SIG-M5 (cell line): ENCODE measurements at regions not wholly inside any gene's neighbourhood (a gene's known extent, or its start where the extent isn't known, plus 50 kb on each side); places are given as distances from the start of the nearest gene placed in this dataset.
"Not testable (repeated sequence)": the region's sequence is repeated elsewhere in the genome, so short reads cannot be mapped to it uniquely, and the experiment has no call there.

Experiments used
- DNase-seq: peaks from one replicate; lab custom pipeline; 2025; lab: John Stamatoyannopoulos, UW

GRCh38 chr3:98644168-98644567 is 50.8 kb upstream of the CPOX start:
- DNase-seq, result no peak

DNA sequence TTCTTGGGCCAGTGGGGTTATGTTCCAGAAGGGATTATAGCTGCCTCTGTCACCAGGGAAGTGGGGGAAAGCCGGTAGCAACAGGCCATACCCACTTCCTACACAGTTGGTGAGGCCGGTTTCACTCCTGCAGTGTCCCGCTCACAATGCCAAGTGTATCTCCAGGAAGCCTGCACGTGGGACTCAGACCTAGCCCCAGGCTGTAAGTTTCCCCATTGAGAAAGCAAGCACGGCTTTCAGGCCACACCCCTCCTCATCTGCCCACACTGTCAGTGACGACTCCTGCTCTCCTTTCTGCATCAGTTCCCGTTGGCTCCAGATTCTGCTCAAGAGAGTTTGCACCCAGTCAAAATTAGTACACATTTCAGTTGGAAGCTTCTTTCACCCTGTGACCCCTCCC is 51.6 kb upstream of the CPOX start:
- DNase-seq, result no peak

DNA sequence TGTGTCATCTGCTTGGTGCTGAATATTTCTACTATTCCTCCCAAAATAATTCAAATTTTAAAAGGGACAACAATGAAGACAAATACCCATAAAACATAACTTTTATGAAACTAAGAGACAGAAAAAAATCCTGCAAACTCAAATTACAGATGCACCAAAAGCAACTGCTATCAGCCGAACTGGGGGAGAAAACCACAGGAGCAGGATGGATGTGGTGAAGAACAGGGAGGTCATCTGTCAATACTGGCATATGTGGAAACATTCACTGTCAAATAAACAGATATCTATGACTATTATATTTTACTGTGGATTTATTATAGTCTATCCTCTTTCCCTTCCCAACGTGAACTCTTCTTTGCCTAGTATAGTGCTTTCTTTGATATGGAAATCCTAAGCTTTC is 53.3 kb upstream of the CPOX start:
- DNase-seq, result no peak

DNA sequence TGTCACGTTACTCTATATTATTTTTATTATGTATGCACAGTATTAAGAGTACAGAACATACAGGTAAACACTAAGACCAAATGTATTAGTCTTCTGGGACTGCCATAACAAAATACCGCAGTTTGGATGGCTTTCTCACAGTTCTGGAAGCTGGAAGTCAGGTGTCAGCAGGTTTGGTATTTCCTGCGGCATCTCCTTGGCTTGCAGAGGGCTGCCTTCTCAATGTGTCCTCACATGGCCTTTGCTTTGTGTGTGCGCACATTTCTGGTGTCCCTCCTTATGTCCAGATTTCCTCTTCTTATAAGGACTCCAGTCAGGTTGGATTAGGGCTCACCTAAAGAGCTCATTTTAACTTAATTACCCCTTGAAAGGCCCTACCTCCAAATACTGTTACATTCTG is 53.8 kb upstream of the CPOX start:
- DNase-seq, result no peak

- peak; percentile 33 for DNase-seq
Observed at GRCh38 chr3:98650971-98651779, 57.8 kb upstream of the CPOX start.

GRCh38 chr3:98651780-98652077 is 58.3 kb upstream of the CPOX start:
- no peak for DNase-seq

GRCh38 chr3:98655666-98656065 is 62.3 kb upstream of the CPOX start:
- no peak for DNase-seq

- no peak for DNase-seq
Observed at GRCh38 chr3:98657457-98657856, 64.0 kb upstream of the CPOX start.

- DNase-seq, result no peak
Observed at GRCh38 chr3:98662699-98663098, 69.3 kb upstream of the CPOX start.

DNA sequence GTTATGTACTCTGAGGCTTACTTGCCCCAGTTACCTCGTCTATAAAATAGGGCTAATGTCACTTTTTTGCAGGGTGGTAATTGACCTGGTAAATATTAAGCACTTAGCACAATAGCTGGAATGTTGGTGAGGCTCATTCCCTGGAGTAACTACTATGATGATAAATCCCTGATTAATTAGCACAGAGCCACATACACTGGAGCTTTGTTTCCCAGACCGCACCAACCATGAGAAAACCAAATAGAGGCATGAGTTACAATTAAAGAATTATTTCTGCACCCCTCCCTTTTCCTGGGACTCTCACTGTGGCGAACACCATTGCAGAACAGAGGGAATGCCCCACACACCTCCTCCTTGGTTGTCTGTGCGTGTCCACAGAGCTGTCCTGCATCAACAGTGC is 76.6 kb upstream of the CPOX start:
- no peak for DNase-seq

GRCh38 chr3:98679986-98680385 is 83.2 kb upstream of the ST3GAL6 start:
- DNase-seq, result no peak

DNA sequence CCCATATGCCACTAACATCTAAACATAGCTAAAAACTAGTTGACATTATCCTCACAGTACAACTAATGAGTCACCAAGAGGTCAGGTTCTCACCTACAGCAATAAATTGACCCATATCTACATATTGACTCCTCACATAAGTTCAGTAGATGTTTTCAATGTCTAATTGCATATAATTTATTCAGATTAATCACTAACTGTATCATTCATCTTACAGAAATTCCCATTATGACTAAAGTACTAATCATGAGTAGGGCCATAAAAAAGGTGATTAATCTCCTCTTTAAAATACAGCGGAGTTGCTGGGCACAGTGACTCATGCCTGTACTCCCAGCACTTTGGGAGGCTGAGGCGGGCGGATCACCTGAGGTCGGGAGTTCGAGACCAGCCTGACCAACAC is 82.4 kb upstream of the ST3GAL6 start:
- no peak for DNase-seq

DNA sequence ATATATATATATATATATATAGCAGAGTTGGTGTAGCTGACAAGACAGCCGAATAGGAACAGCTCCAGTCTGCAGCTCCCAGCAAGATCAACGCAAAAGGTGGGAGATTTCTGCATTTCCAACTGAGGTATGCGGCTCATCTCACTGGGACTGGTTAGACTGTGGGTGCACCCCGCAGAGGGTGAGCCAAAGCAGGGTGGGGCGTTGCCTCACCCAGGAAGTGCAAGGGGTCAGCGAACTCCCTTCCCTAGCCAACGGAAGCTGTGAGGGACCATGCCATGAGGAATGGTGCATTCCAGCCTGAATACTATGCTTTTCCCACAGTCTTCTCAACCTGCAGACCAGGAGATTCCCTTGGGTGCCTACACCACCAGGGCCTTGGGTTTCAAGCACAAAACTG is 81.7 kb upstream of the ST3GAL6 start:
- no peak for DNase-seq

DNA sequence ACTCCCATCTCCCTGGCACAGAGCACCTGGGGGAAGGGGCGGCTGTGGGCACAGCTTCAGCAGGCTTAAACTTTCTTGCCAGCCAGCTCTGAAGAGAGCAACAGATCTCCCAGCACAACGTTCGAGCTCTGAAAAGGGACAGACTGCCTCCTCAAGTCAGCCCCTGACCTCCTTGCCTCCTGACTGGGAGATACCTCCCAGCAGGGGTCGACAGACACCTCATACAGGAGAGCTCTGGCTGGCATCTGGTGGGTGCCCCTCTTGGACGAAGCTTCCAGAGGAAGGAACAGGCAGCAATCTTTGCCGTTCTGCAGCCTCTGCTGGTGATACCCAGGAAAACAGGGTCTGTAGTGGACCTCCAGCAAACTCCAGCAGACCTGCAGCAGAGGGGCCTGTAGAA is 80.7 kb upstream of the ST3GAL6 start:
- DNase-seq, result not testable (repeated sequence)

DNA sequence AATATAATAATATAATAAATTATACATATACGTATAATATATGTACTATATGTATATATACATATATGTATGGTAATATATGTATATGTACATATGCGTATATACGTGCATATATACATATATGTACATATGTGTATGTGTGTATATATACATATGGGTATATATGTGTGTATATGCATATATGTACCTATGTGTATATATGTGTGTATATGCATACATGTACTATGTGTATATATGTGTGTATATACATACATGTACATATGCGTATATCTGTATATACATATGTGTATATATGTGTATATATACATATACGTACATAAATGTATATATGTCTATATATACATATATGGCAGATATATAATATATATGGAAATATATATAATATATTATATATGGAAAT is 74.8 kb upstream of the ST3GAL6 start:
- DNase-seq, result no peak

GRCh38 chr3:98690876-98691275 is 72.3 kb upstream of the ST3GAL6 start:
- DNase-seq, result no peak

DNA sequence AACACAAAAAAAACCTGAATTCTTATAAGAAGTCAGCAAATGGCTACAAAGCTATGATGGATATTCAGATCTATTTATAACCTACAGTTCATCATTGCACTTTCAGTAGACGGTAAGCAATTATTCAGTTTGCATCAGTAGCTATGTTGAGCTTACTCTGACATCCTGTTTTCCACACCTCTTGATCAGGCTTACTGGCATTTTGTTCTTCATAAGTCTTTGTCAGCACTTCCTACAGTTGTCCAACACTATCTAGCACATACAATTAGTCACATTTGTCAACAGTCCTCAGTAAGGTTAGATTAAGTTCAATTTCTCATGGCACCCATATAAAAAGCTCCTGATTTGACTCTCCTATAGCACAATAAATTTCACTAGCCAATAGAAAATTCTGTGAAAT is 71.2 kb upstream of the ST3GAL6 start:
- no peak for DNase-seq

- no peak for DNase-seq
Observed at GRCh38 chr3:98692787-98693473, 70.2 kb upstream of the ST3GAL6 start.

- DNase-seq, result no peak
Observed at GRCh38 chr3:98695796-98696195, 67.3 kb upstream of the ST3GAL6 start.

DNA sequence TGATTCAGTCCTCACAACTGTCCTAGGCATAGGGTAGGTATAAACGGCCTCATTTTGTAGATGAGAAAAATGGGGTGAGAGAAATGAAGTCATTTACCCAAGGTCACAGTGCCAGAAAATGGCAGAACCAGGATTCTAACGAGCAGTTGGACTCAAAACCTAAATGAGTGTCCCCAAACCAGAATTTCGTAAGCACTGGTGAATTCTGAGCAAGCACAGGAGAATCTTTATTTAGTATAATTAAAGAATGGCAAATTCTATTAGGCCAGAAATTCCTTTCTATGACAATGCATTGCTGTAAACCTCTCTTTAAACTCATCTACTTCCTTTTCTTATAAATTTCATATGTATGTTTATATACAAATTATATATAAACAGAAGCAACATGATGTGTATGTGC is 66.8 kb upstream of the ST3GAL6 start:
- DNase-seq, result not testable (repeated sequence)

GRCh38 chr3:98697225-98697624 is 65.9 kb upstream of the ST3GAL6 start:
- DNase-seq, result no peak

DNA sequence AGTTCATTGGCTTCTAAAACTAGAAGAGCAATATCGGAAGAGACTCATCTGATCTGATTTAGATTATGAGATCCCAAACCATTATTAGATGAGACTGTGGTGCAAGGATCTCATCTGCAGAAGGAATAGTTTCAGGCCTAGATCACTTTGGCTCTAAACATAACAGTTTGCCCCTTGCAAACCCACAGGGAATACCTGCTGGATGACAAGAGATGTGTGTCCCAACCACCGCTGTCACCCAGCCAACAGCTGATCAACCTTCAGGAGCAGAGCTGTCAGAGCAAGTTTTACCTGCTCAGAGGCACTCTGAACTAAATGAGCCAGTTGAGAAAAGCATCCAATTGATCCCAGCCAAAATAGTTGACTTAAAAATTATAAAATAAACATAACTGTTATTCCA is 64.0 kb upstream of the ST3GAL6 start:
- no peak for DNase-seq

DNA sequence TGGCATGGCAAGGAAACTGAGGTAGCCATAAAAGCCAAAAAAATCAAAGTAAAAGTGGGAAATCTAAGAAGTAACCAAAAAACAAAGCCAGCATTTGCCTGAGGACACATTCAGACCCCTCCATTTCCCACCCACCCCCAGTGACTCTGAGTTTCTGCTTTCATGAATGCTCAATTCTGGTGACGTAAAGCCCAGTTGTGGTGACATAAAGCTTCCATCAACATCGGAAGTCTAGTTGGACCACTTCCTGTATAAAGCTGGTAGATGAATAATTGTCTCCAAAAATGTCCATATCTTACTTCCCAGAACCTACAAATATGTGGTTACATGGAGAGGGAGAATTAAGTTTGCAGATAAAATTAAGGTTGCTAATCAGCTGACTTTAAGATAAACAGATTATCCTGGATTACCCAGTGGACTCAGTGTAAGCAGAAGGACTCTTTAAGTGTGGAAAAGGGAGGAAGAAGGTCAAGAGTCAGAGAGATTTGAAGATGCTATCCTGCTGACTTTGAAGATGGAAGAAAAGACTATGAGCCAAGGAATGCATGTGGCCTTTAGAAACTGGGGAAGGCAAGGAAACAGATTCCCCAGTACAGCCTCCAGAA is 62.0 kb upstream of the ST3GAL6 start:
- no peak for DNase-seq

DNA sequence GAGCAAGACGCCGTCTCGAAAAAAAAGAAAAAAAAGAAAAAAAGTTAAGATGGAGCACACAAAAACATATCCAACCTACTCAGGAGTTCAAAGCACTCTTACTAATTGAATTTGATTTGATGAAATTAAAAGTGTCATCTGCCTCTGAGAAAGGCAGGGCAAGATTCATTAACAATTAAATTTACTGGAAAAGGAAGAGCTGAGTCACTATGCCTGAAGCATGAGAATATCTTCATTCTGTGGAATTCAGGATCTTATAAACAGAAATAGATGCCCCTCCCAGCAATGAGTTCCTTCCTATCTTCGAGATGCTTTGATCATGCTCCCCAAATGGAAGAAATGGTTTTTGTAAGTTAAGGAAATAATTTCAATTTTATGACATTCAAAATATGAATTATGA is 61.0 kb upstream of the ST3GAL6 start:
- DNase-seq, result no peak
